ENCODE measurements at regions not wholly inside any gene's neighbourhood (a gene's known extent, or its start where the extent isn't known, plus 50 kb on each side); places are given as distances from the start of the nearest gene placed in this dataset.

- H3K9me3 ChIP-seq (ENCODE audit: control insufficient read depth, insufficient read depth, low read length), result no peaks in the 10 kb centered on the region
- no peak overlapping the region for H3K27ac ChIP-seq (ENCODE audit: low read length)
- no peaks in the 10 kb centered on the region; the same call in 1 of the 2 replicates for H3K27me3 ChIP-seq (ENCODE audit: control insufficient read depth, insufficient read depth, low read length)
- H3K4me1 ChIP-seq (ENCODE audit: control insufficient read depth, insufficient read depth, low read length), result no peaks in the 10 kb centered on the region
- no peak for DNase-seq (ENCODE audit: low read depth, low spot score)
- no peak overlapping the region for H3K4me3 ChIP-seq (ENCODE audit: low read length)
- WGBS (ENCODE audit: insufficient coverage, insufficient read length), result no CpG with 5 or more reads among the region's 3 CpGs
- H3K36me3 ChIP-seq (ENCODE audit: control insufficient read depth, insufficient read depth, low read length), result no peaks in the 10 kb centered on the region
Observed at GRCh38 chr5:73265641-73266040, 92.6 kb downstream of the TMEM174 start.

GRCh38 chr5:73264631-73265030 is 91.6 kb downstream of the TMEM174 start:
- Histone ChIP-seq H3K9me3 (ENCODE audit: control insufficient read depth, insufficient read depth, low read length) (no peaks in the 10 kb centered on the region), H3K27me3 (ENCODE audit: control insufficient read depth, insufficient read depth, low read length) (no peaks in the 10 kb centered on the region; the same call in 1 of the 2 replicates), H3K4me3 (ENCODE audit: low read length) (no peak overlapping the region), H3K36me3 (ENCODE audit: control insufficient read depth, insufficient read depth, low read length) (no peaks in the 10 kb centered on the region), H3K27ac (ENCODE audit: low read length) (no peak overlapping the region), H3K4me1 (ENCODE audit: control insufficient read depth, insufficient read depth, low read length) (no peaks in the 10 kb centered on the region)
- no CpG with 5 or more reads among the region's 5 CpGs for WGBS (ENCODE audit: insufficient coverage, insufficient read length)
- no peak for DNase-seq (ENCODE audit: low read depth, low spot score)

DNA sequence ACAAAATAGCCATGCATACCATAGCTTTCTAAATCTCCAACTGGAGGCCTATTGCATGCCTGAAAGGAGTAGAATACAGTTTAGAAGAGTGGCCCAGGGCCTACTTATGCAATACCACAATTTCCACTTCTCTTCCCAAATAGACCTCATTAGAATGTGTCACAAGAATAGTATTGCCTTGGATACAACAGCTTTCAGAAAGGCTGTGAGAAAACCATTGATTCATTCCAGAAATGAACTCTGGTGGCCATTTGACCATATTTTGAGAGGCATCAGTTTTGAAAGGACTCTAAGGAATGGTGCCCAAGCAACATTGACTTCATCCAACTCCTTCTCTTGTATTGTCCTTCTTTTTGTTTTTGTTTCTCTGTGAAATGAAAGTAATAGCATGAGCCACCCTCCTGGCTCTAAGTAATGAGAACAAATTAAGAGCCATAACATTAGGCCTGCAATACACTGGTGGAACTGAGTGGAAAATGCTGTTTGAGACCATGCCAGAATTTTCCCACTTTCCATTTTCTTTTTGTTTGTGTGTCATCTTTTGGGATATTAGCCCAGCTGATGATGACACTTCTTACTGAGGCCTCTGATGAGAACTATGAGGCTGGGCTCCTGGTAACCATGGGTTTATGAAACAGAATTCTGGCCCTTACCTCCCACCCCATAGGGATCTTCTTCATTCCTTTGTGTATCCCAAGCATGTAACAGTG is 90.2 kb downstream of the TMEM174 start:
- H3K27ac ChIP-seq (ENCODE audit: low read length), result no peak overlapping the region
- H3K27me3 ChIP-seq (ENCODE audit: control insufficient read depth, insufficient read depth, low read length), result no peaks in the 10 kb centered on the region; the same call in 1 of the 2 replicates
- no peaks in the 10 kb centered on the region for H3K9me3 ChIP-seq (ENCODE audit: control insufficient read depth, insufficient read depth, low read length)
- no peaks in the 10 kb centered on the region for H3K36me3 ChIP-seq (ENCODE audit: control insufficient read depth, insufficient read depth, low read length)
- no peaks in the 10 kb centered on the region for H3K4me1 ChIP-seq (ENCODE audit: control insufficient read depth, insufficient read depth, low read length)
- DNase-seq (ENCODE audit: low read depth, low spot score), result no peak
- no peak overlapping the region for H3K4me3 ChIP-seq (ENCODE audit: low read length)

DNA sequence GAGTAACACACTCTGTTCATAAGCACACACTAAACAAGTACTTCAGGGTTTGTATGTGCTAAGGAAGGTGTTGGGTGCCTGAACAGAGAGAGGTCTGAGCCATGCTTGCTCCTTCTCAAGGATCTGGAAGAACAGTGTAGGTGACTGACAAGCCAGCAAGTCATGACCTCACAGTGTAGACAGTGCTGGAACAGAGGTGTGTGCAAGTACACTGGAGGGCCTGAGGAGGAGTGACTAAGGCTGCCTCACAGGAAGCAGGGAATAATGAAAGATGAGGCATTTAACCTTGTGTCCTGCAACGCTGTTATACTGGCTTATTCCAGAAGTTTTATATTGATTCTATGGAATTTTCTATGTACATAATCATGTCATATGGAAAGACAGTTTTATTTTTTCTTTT is 83.9 kb downstream of the TMEM174 start:
- DNase-seq (ENCODE audit: low read depth, low spot score), result no peak
- Histone ChIP-seq H3K36me3 (ENCODE audit: control insufficient read depth, insufficient read depth, low read length) (no peaks in the 10 kb centered on the region), H3K9me3 (ENCODE audit: control insufficient read depth, insufficient read depth, low read length) (no peaks in the 10 kb centered on the region), H3K27me3 (ENCODE audit: control insufficient read depth, insufficient read depth, low read length) (no peaks in the 10 kb centered on the region), H3K27ac (ENCODE audit: low read length) (no peak overlapping the region), H3K4me1 (ENCODE audit: control insufficient read depth, insufficient read depth, low read length) (no peaks in the 10 kb centered on the region), H3K4me3 (ENCODE audit: low read length) (no peak overlapping the region)
- no CpG with 5 or more reads among the region's 1 CpG for WGBS (ENCODE audit: insufficient coverage, insufficient read length)

DNA sequence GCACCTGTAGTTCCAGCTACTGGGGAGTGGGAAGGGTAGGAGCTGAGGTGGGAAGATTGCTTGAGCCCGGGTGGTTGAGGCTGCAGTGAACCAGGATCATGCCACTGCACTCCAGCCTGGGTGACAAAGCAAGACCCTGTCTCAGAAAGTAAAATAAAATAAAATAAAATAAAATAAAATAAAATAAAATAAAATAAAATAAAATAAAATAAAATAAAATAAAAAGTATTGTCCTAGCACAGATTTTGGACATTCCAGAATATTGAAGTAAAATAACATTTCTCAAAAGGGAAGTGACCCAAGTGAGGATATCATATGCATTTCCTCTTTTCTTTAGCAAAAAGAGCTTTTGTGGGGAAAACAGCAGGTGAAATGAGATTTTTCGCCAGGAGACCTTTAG is 83.5 kb downstream of the TMEM174 start:
- DNase-seq (ENCODE audit: low read depth, low spot score), result no peak
- no peaks in the 10 kb centered on the region for H3K4me1 ChIP-seq (ENCODE audit: control insufficient read depth, insufficient read depth, low read length)
- H3K27me3 ChIP-seq (ENCODE audit: control insufficient read depth, insufficient read depth, low read length), result no peaks in the 10 kb centered on the region
- no peaks in the 10 kb centered on the region for H3K36me3 ChIP-seq (ENCODE audit: control insufficient read depth, insufficient read depth, low read length)
- H3K9me3 ChIP-seq (ENCODE audit: control insufficient read depth, insufficient read depth, low read length), result no peaks in the 10 kb centered on the region
- no peak overlapping the region for H3K27ac ChIP-seq (ENCODE audit: low read length)
- no CpG with 5 or more reads among the region's 2 CpGs for WGBS (ENCODE audit: insufficient coverage, insufficient read length)
- no peak overlapping the region for H3K4me3 ChIP-seq (ENCODE audit: low read length)

DNA sequence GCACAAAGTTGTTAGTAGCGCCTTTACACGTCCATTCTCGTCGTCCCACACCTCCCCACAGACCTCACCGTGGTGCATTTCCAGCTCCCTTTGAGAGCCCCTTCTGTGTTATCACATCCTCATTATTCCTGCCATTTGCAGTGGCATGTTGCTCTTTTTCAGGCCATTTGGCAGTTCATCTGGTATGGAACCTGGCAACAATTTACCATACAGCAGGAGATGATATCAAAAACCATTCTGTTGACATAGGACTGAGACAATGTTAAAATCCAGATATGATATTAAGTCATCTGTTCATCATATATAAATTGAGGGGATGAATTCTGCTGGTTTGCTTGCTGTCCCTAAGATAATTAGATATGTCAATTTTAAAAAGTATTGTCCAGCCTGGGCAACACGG is 83.0 kb downstream of the TMEM174 start:
- Histone ChIP-seq H3K4me1 (ENCODE audit: control insufficient read depth, insufficient read depth, low read length) (no peaks in the 10 kb centered on the region), H3K27me3 (ENCODE audit: control insufficient read depth, insufficient read depth, low read length) (no peaks in the 10 kb centered on the region), H3K4me3 (ENCODE audit: low read length) (no peak overlapping the region), H3K9me3 (ENCODE audit: control insufficient read depth, insufficient read depth, low read length) (no peaks in the 10 kb centered on the region), H3K36me3 (ENCODE audit: control insufficient read depth, insufficient read depth, low read length) (no peaks in the 10 kb centered on the region), H3K27ac (ENCODE audit: low read length) (no peak overlapping the region)
- DNase-seq (ENCODE audit: low read depth, low spot score), result no peak
- WGBS (ENCODE audit: insufficient coverage, insufficient read length), result no CpG with 5 or more reads among the region's 6 CpGs

DNA sequence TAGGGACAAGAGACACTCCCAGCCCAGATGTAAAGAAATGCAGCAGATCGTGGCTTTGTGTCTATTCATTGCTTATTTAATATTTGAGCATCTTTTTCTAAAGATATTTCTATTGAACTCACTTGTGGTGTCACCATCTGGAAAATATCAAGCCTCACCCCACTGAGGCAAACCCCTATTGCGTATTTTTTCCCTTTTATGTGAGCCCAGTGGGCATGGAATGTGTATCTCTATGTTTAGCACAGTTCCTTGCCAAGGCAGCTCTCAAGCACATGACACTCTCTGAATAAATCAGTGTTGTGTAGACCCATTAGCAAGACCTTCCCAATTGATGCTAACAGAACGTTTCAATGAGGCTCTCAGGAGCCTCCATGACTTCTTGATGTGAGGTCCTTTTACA is 81.6 kb downstream of the TMEM174 start:
- WGBS (ENCODE audit: insufficient coverage, insufficient read length), result no CpG with 5 or more reads among the region's 3 CpGs

GRCh38 chr5:73253047-73253660 is 80.2 kb downstream of the TMEM174 start:
- H3K27ac ChIP-seq (ENCODE audit: low read length), result no peak overlapping the region
- no peaks in the 10 kb centered on the region for H3K27me3 ChIP-seq (ENCODE audit: control insufficient read depth, insufficient read depth, low read length)
- H3K36me3 ChIP-seq (ENCODE audit: control insufficient read depth, insufficient read depth, low read length), result no peaks in the 10 kb centered on the region
- no peaks in the 10 kb centered on the region for H3K4me1 ChIP-seq (ENCODE audit: control insufficient read depth, insufficient read depth, low read length)
- no peaks in the 10 kb centered on the region for H3K9me3 ChIP-seq (ENCODE audit: control insufficient read depth, insufficient read depth, low read length)
- H3K4me3 ChIP-seq (ENCODE audit: low read length), result no peak overlapping the region
- no peak for DNase-seq (ENCODE audit: low read depth, low spot score)
- WGBS (ENCODE audit: insufficient coverage, insufficient read length), result no CpG with 5 or more reads among the region's 3 CpGs

More for the DNA sequence above, 81.6 kb downstream of the TMEM174 start:
- H3K4me3 ChIP-seq (ENCODE audit: low read length), result no peak overlapping the region
- H3K9me3 ChIP-seq (ENCODE audit: control insufficient read depth, insufficient read depth, low read length), result no peaks in the 10 kb centered on the region
- H3K4me1 ChIP-seq (ENCODE audit: control insufficient read depth, insufficient read depth, low read length), result no peaks in the 10 kb centered on the region
- H3K36me3 ChIP-seq (ENCODE audit: control insufficient read depth, insufficient read depth, low read length), result no peaks in the 10 kb centered on the region
- no peak overlapping the region for H3K27ac ChIP-seq (ENCODE audit: low read length)
- no peaks in the 10 kb centered on the region for H3K27me3 ChIP-seq (ENCODE audit: control insufficient read depth, insufficient read depth, low read length)
- DNase-seq (ENCODE audit: low read depth, low spot score), result no peak

DNA sequence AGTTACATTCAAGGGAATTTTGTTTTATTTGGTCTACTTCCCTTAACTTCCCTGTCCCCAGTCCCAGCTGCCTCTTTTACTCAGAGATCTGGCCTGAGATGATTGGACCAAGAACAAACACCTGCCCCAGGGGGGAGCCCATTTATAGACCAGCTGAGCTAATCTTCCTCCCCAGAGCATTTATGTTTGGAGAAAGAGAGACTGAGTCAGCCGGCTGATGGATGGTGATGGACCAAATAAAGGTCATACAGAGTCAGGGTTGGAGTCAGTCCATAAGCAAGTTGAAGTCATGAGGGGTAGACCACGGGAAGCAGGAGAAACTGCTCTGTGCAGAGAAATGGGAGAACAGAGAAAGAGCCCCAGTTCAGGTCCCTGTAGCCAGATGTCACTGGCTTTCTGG is 77.7 kb downstream of the TMEM174 start:
- no peak overlapping the region for H3K4me3 ChIP-seq (ENCODE audit: low read length)
- no peaks in the 10 kb centered on the region for H3K4me1 ChIP-seq (ENCODE audit: control insufficient read depth, insufficient read depth, low read length)
- H3K36me3 ChIP-seq (ENCODE audit: control insufficient read depth, insufficient read depth, low read length), result no peaks in the 10 kb centered on the region
- no peak overlapping the region for H3K27ac ChIP-seq (ENCODE audit: low read length)
- H3K9me3 ChIP-seq (ENCODE audit: control insufficient read depth, insufficient read depth, low read length), result no peaks in the 10 kb centered on the region
- WGBS (ENCODE audit: insufficient coverage, insufficient read length), result no CpG with 5 or more reads among the region's 2 CpGs
- H3K27me3 ChIP-seq (ENCODE audit: control insufficient read depth, insufficient read depth, low read length), result no peaks in the 10 kb centered on the region
- DNase-seq (ENCODE audit: low read depth, low spot score), result no peak

DNA sequence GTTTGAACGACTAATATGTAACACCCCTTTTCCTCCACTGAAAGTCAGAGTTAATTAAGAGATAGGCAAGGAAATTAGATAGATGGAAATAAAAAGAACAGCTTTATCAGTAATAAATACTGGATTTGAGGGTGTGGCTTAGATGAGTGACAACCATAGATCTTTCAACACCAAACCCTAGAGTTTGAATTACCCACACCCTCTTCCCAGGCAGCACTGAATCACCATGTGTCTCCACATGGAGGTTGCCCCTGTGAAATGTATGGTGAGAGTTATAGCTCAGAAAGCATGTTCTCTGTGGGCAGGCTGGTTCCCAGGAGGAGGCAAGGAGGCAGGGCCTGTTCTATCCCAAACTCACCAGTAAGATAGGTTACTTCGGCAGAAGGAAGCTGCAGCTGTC is 69.7 kb downstream of the TMEM174 start:
- Histone ChIP-seq H3K27ac (ENCODE audit: low read length) (no peak overlapping the region), H3K36me3 (ENCODE audit: control insufficient read depth, insufficient read depth, low read length) (no peaks in the 10 kb centered on the region), H3K4me3 (ENCODE audit: low read length) (no peak overlapping the region), H3K9me3 (ENCODE audit: control insufficient read depth, insufficient read depth, low read length) (no peaks in the 10 kb centered on the region), H3K27me3 (ENCODE audit: control insufficient read depth, insufficient read depth, low read length) (no peaks in the 10 kb centered on the region; the same call in 1 of the 2 replicates), H3K4me1 (ENCODE audit: control insufficient read depth, insufficient read depth, low read length) (no peaks in the 10 kb centered on the region)
- WGBS (ENCODE audit: insufficient coverage, insufficient read length), result no CpG with 5 or more reads among the region's 2 CpGs
- no peak for DNase-seq (ENCODE audit: low read depth, low spot score)

DNA sequence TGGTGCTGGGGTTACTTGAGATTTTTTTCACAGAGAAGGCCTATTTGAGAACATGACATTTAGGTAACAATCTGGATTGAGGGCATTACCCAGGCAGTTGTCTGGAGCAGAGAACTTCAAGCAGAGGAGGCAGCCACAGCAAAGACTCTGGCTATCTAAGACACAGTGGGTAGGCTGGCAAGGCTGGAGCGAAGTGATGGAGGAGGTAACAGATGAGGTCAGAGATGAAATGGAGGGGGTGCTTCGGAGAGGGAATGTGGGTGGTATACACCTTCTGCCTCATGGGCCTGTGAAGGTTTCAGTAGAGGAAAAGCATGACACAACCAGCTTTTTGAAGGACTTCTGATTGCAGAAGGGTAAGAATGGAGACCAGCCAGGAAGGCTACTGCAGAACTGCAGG is 65.9 kb downstream of the TMEM174 start:
- Histone ChIP-seq H3K36me3 (ENCODE audit: control insufficient read depth, insufficient read depth, low read length) (no peaks in the 10 kb centered on the region), H3K4me1 (ENCODE audit: control insufficient read depth, insufficient read depth, low read length) (no peaks in the 10 kb centered on the region), H3K4me3 (ENCODE audit: low read length) (no peak overlapping the region), H3K27me3 (ENCODE audit: control insufficient read depth, insufficient read depth, low read length) (peaks cover 14% of the 10 kb centered on the region), H3K27ac (ENCODE audit: low read length) (no peak overlapping the region), H3K9me3 (ENCODE audit: control insufficient read depth, insufficient read depth, low read length) (no peaks in the 10 kb centered on the region)
- WGBS (ENCODE audit: insufficient coverage, insufficient read length), result no CpG with 5 or more reads among the region's 2 CpGs
- DNase-seq (ENCODE audit: low read depth, low spot score), result no peak
